ENCODE measurements at regions not wholly inside any gene's neighbourhood (a gene's known extent, or its start where the extent isn't known, plus 50 kb on each side); places are given as distances from the start of the nearest gene placed in this dataset.
A peak's percentile ranks its signal among the peaks of the same experiment; 100 is the strongest.

DNA sequence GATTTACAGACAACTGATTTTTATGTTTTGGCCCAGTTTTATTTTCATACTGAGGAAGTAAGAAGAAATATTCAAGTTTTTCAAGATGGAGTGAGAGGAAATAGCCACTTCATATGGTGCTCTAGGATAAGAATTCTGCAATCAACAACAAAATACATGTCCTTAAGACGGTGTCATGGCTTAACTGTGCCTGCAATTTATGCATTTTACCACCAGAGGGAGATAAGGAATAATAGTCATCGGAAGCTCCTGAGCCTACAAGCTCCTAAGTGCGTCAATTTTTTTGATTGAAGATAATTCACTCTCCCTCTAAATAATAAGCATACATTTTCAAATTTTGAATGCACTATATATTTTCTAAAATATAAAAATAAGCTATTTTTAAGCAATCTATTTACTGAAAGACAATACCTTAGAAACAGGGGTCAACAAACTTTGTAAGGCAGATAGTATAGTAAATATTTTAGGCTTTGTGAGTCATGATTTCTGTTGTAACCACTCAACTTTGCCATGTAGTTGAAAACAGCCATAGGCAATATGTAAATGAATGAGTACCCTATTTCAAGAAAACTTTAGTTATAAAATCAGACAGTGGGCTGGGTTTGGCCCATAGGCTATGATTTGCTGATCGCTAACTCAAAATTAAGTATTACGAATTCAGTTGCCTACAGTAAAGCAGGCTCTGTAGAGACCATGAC is 230.9 kb upstream of the DTNBP1 start:
- H3K27me3 Mint-ChIP-seq (ENCODE audit: low read depth in 2 of 2) = no peaks in the 10 kb centered on the region
- 73% methylated on average over 4 of the region's 5 CpGs for WGBS (ENCODE audit: insufficient coverage)
- H3K27ac ChIP-seq (ENCODE audit: low read length) = no peak overlapping the region
- no peaks in the 10 kb centered on the region for H3K9me3 ChIP-seq (ENCODE audit: control insufficient read depth, insufficient read depth, low read length)
- DNase-seq (peak in 1 of 2 donors; percentile 13), ATAC-seq (no peak)
- no peaks in the 10 kb centered on the region for H3K36me3 ChIP-seq (ENCODE audit: control insufficient read depth, insufficient read depth, low read length)
- intact Hi-C loops (cut with micrococcal nuclease) = no loop called here
- H3K4me3 Mint-ChIP-seq = no peak overlapping the region
- TF ChIP-seq, protein P1, sequence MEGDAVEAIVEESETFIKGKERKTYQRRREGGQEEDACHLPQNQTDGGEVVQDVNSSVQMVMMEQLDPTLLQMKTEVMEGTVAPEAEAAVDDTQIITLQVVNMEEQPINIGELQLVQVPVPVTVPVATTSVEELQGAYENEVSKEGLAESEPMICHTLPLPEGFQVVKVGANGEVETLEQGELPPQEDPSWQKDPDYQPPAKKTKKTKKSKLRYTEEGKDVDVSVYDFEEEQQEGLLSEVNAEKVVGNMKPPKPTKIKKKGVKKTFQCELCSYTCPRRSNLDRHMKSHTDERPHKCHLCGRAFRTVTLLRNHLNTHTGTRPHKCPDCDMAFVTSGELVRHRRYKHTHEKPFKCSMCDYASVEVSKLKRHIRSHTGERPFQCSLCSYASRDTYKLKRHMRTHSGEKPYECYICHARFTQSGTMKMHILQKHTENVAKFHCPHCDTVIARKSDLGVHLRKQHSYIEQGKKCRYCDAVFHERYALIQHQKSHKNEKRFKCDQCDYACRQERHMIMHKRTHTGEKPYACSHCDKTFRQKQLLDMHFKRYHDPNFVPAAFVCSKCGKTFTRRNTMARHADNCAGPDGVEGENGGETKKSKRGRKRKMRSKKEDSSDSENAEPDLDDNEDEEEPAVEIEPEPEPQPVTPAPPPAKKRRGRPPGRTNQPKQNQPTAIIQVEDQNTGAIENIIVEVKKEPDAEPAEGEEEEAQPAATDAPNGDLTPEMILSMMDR (IDR thresholded peaks at IDR 0.05) = peak; percentile 16
- no peak overlapping the region for H3K4me3 ChIP-seq (ENCODE audit: low read length)
- H3K27ac Mint-ChIP-seq = no peak overlapping the region
- no peaks in the 10 kb centered on the region for H3K9me3 Mint-ChIP-seq
- no peaks in the 10 kb centered on the region for H3K27me3 ChIP-seq (ENCODE audit: control insufficient read depth, insufficient read depth, low read length)
- H3K4me1 ChIP-seq (ENCODE audit: control insufficient read depth, insufficient read depth, low read length) = peaks cover 6% of the 10 kb centered on the region
- no peaks in the 10 kb centered on the region for H3K36me3 Mint-ChIP-seq
- H3K4me1 Mint-ChIP-seq = peaks cover 24 to 28% of the 10 kb centered on the region in 2 donors

GRCh38 chr6:15892369-15892768 is 229.5 kb upstream of the DTNBP1 start:
- ATAC-seq (peak in 1 of 3 donors; percentile 62), DNase-seq (no peak)
- Histone ChIP-seq H3K36me3 (ENCODE audit: control insufficient read depth, insufficient read depth, low read length) (no peaks in the 10 kb centered on the region), H3K4me1 (ENCODE audit: control insufficient read depth, insufficient read depth, low read length) (peaks cover 7% of the 10 kb centered on the region), H3K4me3 (ENCODE audit: low read length) (no peak overlapping the region), H3K27ac (ENCODE audit: low read length) (no peak overlapping the region), H3K9me3 (ENCODE audit: control insufficient read depth, insufficient read depth, low read length) (no peaks in the 10 kb centered on the region), H3K27me3 (ENCODE audit: control insufficient read depth, insufficient read depth, low read length) (no peaks in the 10 kb centered on the region)
- Mint-ChIP-seq H3K4me3 (no peak overlapping the region), H3K36me3 (no peaks in the 10 kb centered on the region), H3K27ac (no peak overlapping the region), H3K9me3 (no peaks in the 10 kb centered on the region), H3K4me1 (peaks cover 27 to 36% of the 10 kb centered on the region in 2 donors), H3K27me3 (ENCODE audit: low read depth in 2 of 2) (no peaks in the 10 kb centered on the region)
- TF ChIP-seq, protein P1 (IDR thresholded peaks at IDR 0.05) = no peak
- intact Hi-C loops (cut with micrococcal nuclease) = no loop called here
- WGBS (ENCODE audit: insufficient coverage) = 62% methylated on average over 1 of the region's 1 CpG

GRCh38 chr6:15888798-15889772 is 226.3 kb upstream of the DTNBP1 start:
- peaks cover 18 to 39% of the 10 kb centered on the region in 2 donors for H3K4me1 Mint-ChIP-seq
- 88% methylated on average over 10 of the region's 10 CpGs for WGBS (ENCODE audit: insufficient coverage)
- H3K36me3 Mint-ChIP-seq = no peaks in the 10 kb centered on the region
- no peaks in the 10 kb centered on the region for H3K27me3 Mint-ChIP-seq (ENCODE audit: low read depth in 2 of 2)
- H3K9me3 Mint-ChIP-seq = no peaks in the 10 kb centered on the region
- TF ChIP-seq, protein P1 (IDR thresholded peaks at IDR 0.05) = no peak
- DNase-seq = no peak
- intact Hi-C loops (cut with micrococcal nuclease) = no loop called here
- H3K9me3 ChIP-seq (ENCODE audit: control insufficient read depth, insufficient read depth, low read length) = no peaks in the 10 kb centered on the region
- no peaks in the 10 kb centered on the region for H3K27me3 ChIP-seq (ENCODE audit: control insufficient read depth, insufficient read depth, low read length)
- H3K27ac Mint-ChIP-seq = peak overlapping the region; percentile 82 to 86
- H3K36me3 ChIP-seq (ENCODE audit: control insufficient read depth, insufficient read depth, low read length) = no peaks in the 10 kb centered on the region
- peak in 1 of 3 donors; percentile 21 for ATAC-seq
- no peak overlapping the region for H3K27ac ChIP-seq (ENCODE audit: low read length)
- peaks cover 6% of the 10 kb centered on the region for H3K4me1 ChIP-seq (ENCODE audit: control insufficient read depth, insufficient read depth, low read length)
- no peak overlapping the region for H3K4me3 ChIP-seq (ENCODE audit: low read length)
- peak overlapping the region; percentile 51 for H3K4me3 Mint-ChIP-seq
